ENCODE measurements at regions not wholly inside any gene's neighbourhood (a gene's known extent, or its start where the extent isn't known, plus 50 kb on each side); places are given as distances from the start of the nearest gene placed in this dataset.
"Not testable (repeated sequence)": the region's sequence is repeated elsewhere in the genome, so short reads cannot be mapped to it uniquely, and the experiment has no call there.

GRCh38 chr3:144942093-144942837, 970.6 kb downstream of the DIPK2A start:
- no peak for DNase-seq
- intact Hi-C loops (cut with DNase I) = no loop called here

GRCh38 chr3:144942838-144943197, 971.2 kb downstream of the DIPK2A start:
- DNase-seq = no peak
- intact Hi-C loops (cut with DNase I) = no loop called here

- DNase-seq = no peak
- intact Hi-C loops (cut with DNase I) = no loop called here
These were observed 976.3 kb downstream of the DIPK2A start for GRCh38 chr3:144947895-144948294.

GRCh38 chr3:144948711-144949110, 977.1 kb downstream of the DIPK2A start:
- DNase-seq = no peak
- intact Hi-C loops (cut with DNase I) = no loop called here

GRCh38 chr3:144953959-144954358, 982.3 kb downstream of the DIPK2A start:
- no peak for DNase-seq
- intact Hi-C loops (cut with DNase I) = no loop called here

GRCh38 chr3:144957398-144958101, 985.9 kb downstream of the DIPK2A start:
- intact Hi-C loops (cut with DNase I) = no loop called here
- no peak for DNase-seq

- no peak for DNase-seq
- intact Hi-C loops (cut with DNase I) = no loop called here
These were observed 992.2 kb downstream of the DIPK2A start for GRCh38 chr3:144963810-144964209.

- DNase-seq = no peak
- intact Hi-C loops (cut with DNase I) = no loop called here
These were observed 994.9 kb downstream of the DIPK2A start for GRCh38 chr3:144966560-144966959.

GRCh38 chr3:144968750-144969350, 997.2 kb downstream of the DIPK2A start:
- intact Hi-C loops (cut with DNase I) = no loop called here
- no peak for DNase-seq

- DNase-seq; intact Hi-C loops (cut with DNase I): not testable (repeated sequence)
These were observed 1012.9 kb downstream of the DIPK2A start for GRCh38 chr3:144984481-144984880.

- no peak for DNase-seq
- intact Hi-C loops (cut with DNase I) = no loop called here
These were observed 1018.2 kb downstream of the DIPK2A start for GRCh38 chr3:144989807-144990206.

GRCh38 chr3:144995856-144996255, 1024.2 kb downstream of the DIPK2A start:
- intact Hi-C loops (cut with DNase I) = no loop called here
- no peak for DNase-seq

- intact Hi-C loops (cut with DNase I) = no loop called here
- DNase-seq = no peak
These were observed 1033.8 kb downstream of the DIPK2A start for GRCh38 chr3:145005427-145005826.

- DNase-seq = no peak
- intact Hi-C loops (cut with DNase I) = no loop called here
These were observed 1034.6 kb downstream of the DIPK2A start for GRCh38 chr3:145006271-145006670.

GRCh38 chr3:145013931-145014330, 1042.3 kb downstream of the DIPK2A start:
- intact Hi-C loops (cut with DNase I) = no loop called here
- no peak for DNase-seq

- DNase-seq = no peak
- intact Hi-C loops (cut with DNase I) = no loop called here
These were observed 1043.6 kb downstream of the DIPK2A start for GRCh38 chr3:145015253-145015652.

- intact Hi-C loops (cut with DNase I) = no loop called here
- no peak for DNase-seq
These were observed 1046.3 kb downstream of the DIPK2A start for GRCh38 chr3:145017959-145018358.

GRCh38 chr3:145022447-145022846, 1050.8 kb downstream of the DIPK2A start:
- intact Hi-C loops (cut with DNase I) = no loop called here
- DNase-seq = no peak

GRCh38 chr3:145024700-145025099, 1053.1 kb downstream of the DIPK2A start:
- intact Hi-C loops (cut with DNase I) = no loop called here
- DNase-seq = no peak

GRCh38 chr3:145027186-145027585, 1055.6 kb downstream of the DIPK2A start:
- intact Hi-C loops (cut with DNase I) = not testable (repeated sequence)

GRCh38 chr3:145032791-145033190, 1061.2 kb downstream of the DIPK2A start:
- no peak for DNase-seq
- intact Hi-C loops (cut with DNase I) = no loop called here

More at GRCh38 chr3:145027186-145027585, 1055.6 kb downstream of the DIPK2A start:
- DNase-seq = peak in 1 of 10 donors; percentile 21

GRCh38 chr3:145035682-145036081, 1064.1 kb downstream of the DIPK2A start:
- DNase-seq = no peak
- intact Hi-C loops (cut with DNase I) = no loop called here
